ENCODE measurements at regions not wholly inside any gene's neighbourhood (a gene's known extent, or its start where the extent isn't known, plus 50 kb on each side); places are given as distances from the start of the nearest gene placed in this dataset.

GRCh38 chr5:163386352-163386751, 51.0 kb upstream of the CCNG1 start:
- no peak overlapping the region for H3K4me2 ChIP-seq (ENCODE audit: extremely low read depth, insufficient read depth, low read length)
- no peaks in the 10 kb centered on the region for H3K36me3 ChIP-seq (ENCODE audit: control insufficient read depth, insufficient read depth, low read length)
- H3K27ac ChIP-seq (ENCODE audit: insufficient read depth, low read length): no peak overlapping the region
- no peaks in the 10 kb centered on the region for H3K79me2 ChIP-seq (ENCODE audit: control insufficient read depth, insufficient read depth, low read length)
- TF ChIP-seq EZH2 (IDR thresholded peaks at IDR 0.05; ENCODE audit: low read length, missing control alignments) (no peak), CTCF (conservative IDR thresholded peaks at IDR 0.05 in 1 of 2, IDR thresholded peaks at IDR 0.05 in 1 of 2; ENCODE audit: low read depth in 1 of 2, low read length in 2 of 2) (no peak)
- H3K9me3 ChIP-seq (ENCODE audit: control insufficient read depth, insufficient read depth, low read depth, low read length): no peaks in the 10 kb centered on the region
- no peaks in the 10 kb centered on the region for H3K27me3 ChIP-seq (ENCODE audit: control insufficient read depth, insufficient read depth, low read length)
- no peak for DNase-seq (ENCODE audit: low read depth in 2 of 2)
- no peak overlapping the region for H3K4me3 ChIP-seq (replicated peaks in 1 of 4; ENCODE audit: control extremely low read depth in 1 of 4, insufficient read depth in 1 of 4, low read depth in 3 of 4, low read length in 4 of 4)
- no peak overlapping the region for H2AFZ ChIP-seq (ENCODE audit: low read length)
- H4K20me1 ChIP-seq (ENCODE audit: control insufficient read depth, extremely low read depth, insufficient read depth, low read length): no peaks in the 10 kb centered on the region
- no peak overlapping the region for H3K9ac ChIP-seq (ENCODE audit: insufficient read depth, low read length)
- no peaks in the 10 kb centered on the region for H3K4me1 ChIP-seq (ENCODE audit: control insufficient read depth, extremely low read depth, insufficient read depth, low read length)

DNA sequence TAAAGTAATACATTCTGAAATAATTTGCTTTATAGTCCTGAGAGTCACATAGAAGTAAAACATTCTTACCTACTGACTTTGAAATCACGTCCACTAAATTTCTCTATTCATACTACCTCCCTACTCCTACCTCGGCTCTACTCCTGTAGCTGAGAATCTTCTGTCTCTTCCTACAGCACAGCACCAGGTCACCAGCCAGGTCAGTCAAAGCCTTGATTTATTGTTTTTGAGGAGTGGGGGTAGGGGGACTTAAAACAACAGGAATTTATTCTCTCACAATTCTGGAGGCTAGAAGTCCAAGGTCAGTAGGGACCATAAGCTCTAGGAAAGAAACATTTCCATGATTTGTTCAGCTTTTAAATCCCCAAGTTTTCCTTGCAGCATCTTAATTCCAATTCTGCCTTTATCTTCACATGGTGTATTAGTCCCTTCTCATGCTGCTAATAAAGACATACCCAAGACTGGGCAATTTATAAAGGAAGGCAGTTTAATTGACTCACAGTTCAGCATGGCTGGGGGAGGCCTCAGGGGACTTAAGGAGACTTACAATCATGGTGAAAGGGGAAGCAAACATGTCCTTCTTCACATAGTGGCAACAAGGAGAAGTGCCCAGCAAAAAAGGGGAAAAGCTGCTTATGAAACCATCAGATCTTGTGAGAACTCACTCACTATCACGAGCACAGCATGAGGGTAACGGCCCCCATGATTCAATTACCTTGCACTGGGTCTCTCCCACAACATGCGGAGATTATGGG, 49.6 kb upstream of the CCNG1 start:
- H3K27me3 ChIP-seq (ENCODE audit: control insufficient read depth, insufficient read depth, low read length): no peaks in the 10 kb centered on the region
- TF ChIP-seq EZH2 (IDR thresholded peaks at IDR 0.05; ENCODE audit: low read length, missing control alignments): no peak
- no peak for TF ChIP-seq CTCF (conservative IDR thresholded peaks at IDR 0.05 in 1 of 2, IDR thresholded peaks at IDR 0.05 in 1 of 2; ENCODE audit: low read depth in 1 of 2, low read length in 2 of 2)
- H3K9ac ChIP-seq (ENCODE audit: insufficient read depth, low read length): no peak overlapping the region
- no peak overlapping the region for H2AFZ ChIP-seq (ENCODE audit: low read length)
- H3K79me2 ChIP-seq (ENCODE audit: control insufficient read depth, insufficient read depth, low read length): no peaks in the 10 kb centered on the region
- H4K20me1 ChIP-seq (ENCODE audit: control insufficient read depth, extremely low read depth, insufficient read depth, low read length): no peaks in the 10 kb centered on the region
- no peak overlapping the region for H3K27ac ChIP-seq (ENCODE audit: insufficient read depth, low read length)
- no peak overlapping the region for H3K4me2 ChIP-seq (ENCODE audit: extremely low read depth, insufficient read depth, low read length)
- H3K4me3 ChIP-seq (replicated peaks in 1 of 4; ENCODE audit: control extremely low read depth in 1 of 4, insufficient read depth in 1 of 4, low read depth in 3 of 4, low read length in 4 of 4): no peak overlapping the region
- no peak for DNase-seq (ENCODE audit: low read depth in 2 of 2)
- H3K4me1 ChIP-seq (ENCODE audit: control insufficient read depth, extremely low read depth, insufficient read depth, low read length): no peaks in the 10 kb centered on the region
- H3K9me3 ChIP-seq (ENCODE audit: control insufficient read depth, insufficient read depth, low read depth, low read length): no peaks in the 10 kb centered on the region
- H3K36me3 ChIP-seq (ENCODE audit: control insufficient read depth, insufficient read depth, low read length): no peaks in the 10 kb centered on the region
